Keratinocyte (primary cell): ENCODE measurements at regions not wholly inside any gene's neighbourhood (a gene's known extent, or its start where the extent isn't known, plus 50 kb on each side); places are given as distances from the start of the nearest gene placed in this dataset.

Experiments used
- DNase-seq: peaks from one replicate; pipeline ENCODE4 v3.0.0-alpha.2; 2011; ENCODE audit warnings: low read depth, missing footprints, low spot score
- FAIRE-seq: peaks from 2 replicates; lab custom pipeline; 2011; peaks lifted over from hg19 to GRCh38; lab: Jason Lieb, UNC
- H2AFZ ChIP-seq: 2 replicates; pipeline ENCODE4 v1.6.0; 2012; ENCODE audit warnings: low read length, control low read depth, inconsistent platforms; ENCODE audit not compliant: control insufficient read depth
- H3K27ac ChIP-seq: 2 replicates; pipeline ENCODE4 v1.5.1; 2011; ENCODE audit warnings: low read length; ENCODE audit not compliant: control insufficient read depth, insufficient read depth
- H3K27me3 ChIP-seq: 3 replicates; pipeline ENCODE4 v1.6.0; 2011; ENCODE audit warnings: low read length; ENCODE audit not compliant: control insufficient read depth, insufficient read depth; ENCODE audit errors: extremely low read depth
- H3K36me3 ChIP-seq, 2 experiments: 2 replicates in 1 of 2; 3 replicates in 1 of 2; pipeline ENCODE4 v1.5.1; 2011; ENCODE audit warnings: low read length in 2 of 2, mild to moderate bottlenecking in 1 of 2; ENCODE audit not compliant: control insufficient read depth in 2 of 2, insufficient read depth in 2 of 2; ENCODE audit errors: extremely low read depth in 1 of 2
- H3K4me1 ChIP-seq: 3 replicates; pipeline ENCODE4 v1.5.1; 2011; ENCODE audit warnings: low read length; ENCODE audit not compliant: control insufficient read depth, insufficient read depth; ENCODE audit errors: extremely low read depth
- H3K4me2 ChIP-seq: 3 replicates; pipeline ENCODE4 v1.6.0; 2011; ENCODE audit warnings: low read depth, low read length; ENCODE audit not compliant: control insufficient read depth, insufficient read depth; ENCODE audit errors: extremely low read depth
- H3K4me3 ChIP-seq, 3 experiments: fragments of 200-600 bp in 1 of 3; sonication (generic) in 1 of 3; 2 replicates in 2 of 3; 3 replicates in 1 of 3; pipeline ENCODE4 v1.5.1; 2011 to 2016; ENCODE audit warnings: low read length in 3 of 3, mild to moderate bottlenecking in 3 of 3, control low read depth in 2 of 3, inconsistent platforms in 1 of 3, low read depth in 1 of 3, mixed read lengths in 1 of 3, mixed run types in 1 of 3, moderate library complexity in 1 of 3; ENCODE audit not compliant: control insufficient read depth in 2 of 3, insufficient read depth in 2 of 3; ENCODE audit errors: extremely low read depth in 1 of 3
- H3K79me2 ChIP-seq: 2 replicates; pipeline ENCODE4 v1.6.0; 2012; ENCODE audit warnings: low read length; ENCODE audit not compliant: control insufficient read depth, insufficient read depth
- H3K9ac ChIP-seq: 3 replicates; pipeline ENCODE4 v1.6.0; 2011; ENCODE audit warnings: low read length; ENCODE audit not compliant: control insufficient read depth, insufficient read depth; ENCODE audit errors: extremely low read depth
- H3K9me1 ChIP-seq: 3 replicates; pipeline ENCODE4 v1.6.0; 2011; ENCODE audit warnings: low read length; ENCODE audit not compliant: control insufficient read depth, insufficient read depth; ENCODE audit errors: extremely low read depth
- H3K9me3 ChIP-seq: 2 replicates; pipeline ENCODE4 v1.5.1; 2012; ENCODE audit warnings: low read depth, low read length; ENCODE audit not compliant: control insufficient read depth
- H4K20me1 ChIP-seq: 3 replicates; pipeline ENCODE4 v1.6.0; 2011; ENCODE audit warnings: low read length; ENCODE audit not compliant: control insufficient read depth, insufficient read depth; ENCODE audit errors: extremely low read depth
- EZH2 ChIP-seq: IDR thresholded peaks from one replicate; pipeline ENCODE4 v1.6.1; 2012; ENCODE audit warnings: inconsistent platforms, mild to moderate bottlenecking, low read length, moderate library complexity
- dilution Hi-C: fragments of 300-500 bp; cut with MboI; formaldehyde crosslinking; loops from one replicate; pipeline ENCODE4 v1.7.0; 2020; ENCODE audit warnings: low sequenced_read_pairs; ENCODE audit not compliant: extremely low pct_ligation_motif_present
- TF ChIP-seq, protein P1 (sequence below), 3 experiments: IDR thresholded peaks in 1 of 3; conservative IDR thresholded peaks in 1 of 3; optimal IDR thresholded peaks in 1 of 3; 2 replicates in 2 of 3; 3 replicates in 1 of 3; pipeline versions ENCODE3 to v1.5.1; 2011; ENCODE audit warnings: low read length in 3 of 3, mild to moderate bottlenecking in 3 of 3, moderate library complexity in 2 of 3, control low read depth in 1 of 3, inconsistent platforms in 1 of 3; ENCODE audit not compliant: insufficient read depth in 2 of 3; ENCODE audit errors: extremely low read depth in 1 of 3

DNA sequence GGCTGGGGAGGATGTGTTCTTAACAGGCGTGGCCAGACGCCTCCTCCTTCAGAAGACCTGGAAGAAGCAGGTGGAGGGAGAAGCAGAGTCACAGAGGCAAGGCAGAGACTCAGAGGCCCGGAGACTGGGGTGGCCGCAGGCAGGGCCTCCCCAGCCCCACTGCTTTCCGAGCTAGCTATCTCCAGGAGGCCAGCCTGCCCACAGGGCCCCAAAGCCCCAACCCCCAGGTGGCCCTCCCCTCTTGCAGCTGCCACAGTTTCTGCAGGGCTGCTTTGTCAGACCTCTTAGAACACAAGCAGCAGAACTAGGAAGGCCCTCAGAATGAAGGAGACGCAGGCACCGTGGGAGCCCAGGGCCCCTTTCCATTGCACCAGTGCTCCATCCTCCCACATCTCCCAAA lies 69.0 kb upstream of the MLN start:
- H3K27ac ChIP-seq: no peak overlapping the region
- H3K4me3 ChIP-seq: no peak overlapping the region
- no peak overlapping the region for H2AFZ ChIP-seq
- no peak overlapping the region for H3K9ac ChIP-seq
- no peaks in the 10 kb centered on the region for H3K36me3 ChIP-seq
- H3K79me2 ChIP-seq: no peaks in the 10 kb centered on the region
- peaks cover 27% of the 10 kb centered on the region for H3K27me3 ChIP-seq
- no peaks in the 10 kb centered on the region for H3K9me3 ChIP-seq
- dilution Hi-C loops: no loop called here
- H3K9me1 ChIP-seq: no peaks in the 10 kb centered on the region
- H4K20me1 ChIP-seq: no peaks in the 10 kb centered on the region
- DNase-seq: no peak
- TF ChIP-seq, protein P1, sequence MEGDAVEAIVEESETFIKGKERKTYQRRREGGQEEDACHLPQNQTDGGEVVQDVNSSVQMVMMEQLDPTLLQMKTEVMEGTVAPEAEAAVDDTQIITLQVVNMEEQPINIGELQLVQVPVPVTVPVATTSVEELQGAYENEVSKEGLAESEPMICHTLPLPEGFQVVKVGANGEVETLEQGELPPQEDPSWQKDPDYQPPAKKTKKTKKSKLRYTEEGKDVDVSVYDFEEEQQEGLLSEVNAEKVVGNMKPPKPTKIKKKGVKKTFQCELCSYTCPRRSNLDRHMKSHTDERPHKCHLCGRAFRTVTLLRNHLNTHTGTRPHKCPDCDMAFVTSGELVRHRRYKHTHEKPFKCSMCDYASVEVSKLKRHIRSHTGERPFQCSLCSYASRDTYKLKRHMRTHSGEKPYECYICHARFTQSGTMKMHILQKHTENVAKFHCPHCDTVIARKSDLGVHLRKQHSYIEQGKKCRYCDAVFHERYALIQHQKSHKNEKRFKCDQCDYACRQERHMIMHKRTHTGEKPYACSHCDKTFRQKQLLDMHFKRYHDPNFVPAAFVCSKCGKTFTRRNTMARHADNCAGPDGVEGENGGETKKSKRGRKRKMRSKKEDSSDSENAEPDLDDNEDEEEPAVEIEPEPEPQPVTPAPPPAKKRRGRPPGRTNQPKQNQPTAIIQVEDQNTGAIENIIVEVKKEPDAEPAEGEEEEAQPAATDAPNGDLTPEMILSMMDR (optimal IDR thresholded peaks at IDR 0.05 in 1 of 3, IDR thresholded peaks at IDR 0.05 in 1 of 3, conservative IDR thresholded peaks at IDR 0.05 in 1 of 3; ENCODE audit: extremely low read depth in 1 of 3, insufficient read depth in 2 of 3, low read length in 3 of 3): no peak
- TF ChIP-seq EZH2: no peak
- H3K4me1 ChIP-seq: no peaks in the 10 kb centered on the region
- no peak for FAIRE-seq
- no peak overlapping the region for H3K4me2 ChIP-seq

DNA sequence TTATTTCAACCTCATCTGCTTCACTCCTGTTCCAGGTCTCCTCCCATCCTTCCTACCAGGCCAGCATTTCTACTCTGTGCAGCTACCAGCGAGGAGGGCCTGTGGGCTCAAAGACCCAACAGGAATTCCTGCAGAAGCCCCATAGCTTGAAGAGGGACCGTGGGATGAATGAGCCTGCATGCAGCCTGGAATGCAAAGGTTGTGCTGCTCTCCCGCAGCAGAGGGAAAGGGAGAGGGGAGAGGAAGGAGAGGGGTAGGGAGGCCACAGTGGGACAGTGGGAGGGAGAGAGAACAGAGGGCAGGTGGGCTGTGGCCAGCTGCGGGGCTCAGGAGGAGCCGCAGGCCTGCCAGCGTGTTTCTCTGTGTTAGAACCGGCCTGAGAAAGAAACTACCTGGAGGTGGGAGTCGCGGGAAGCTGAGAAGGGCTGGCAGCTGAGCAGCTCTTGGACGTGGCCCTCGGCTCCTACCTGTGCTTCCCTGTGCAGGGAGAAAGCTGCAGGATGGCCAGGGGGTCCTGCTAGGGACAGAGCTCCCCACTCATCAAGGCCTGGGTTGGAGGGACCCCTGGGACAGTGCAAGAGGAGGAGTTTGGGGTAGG lies 66.1 kb upstream of the MLN start:
- Histone ChIP-seq H3K4me2 (no peak overlapping the region), H3K27ac (no peak overlapping the region), H3K4me3 (no peak overlapping the region), H3K9me1 (no peaks in the 10 kb centered on the region), H4K20me1 (no peaks in the 10 kb centered on the region), H3K27me3 (peaks cover 19% of the 10 kb centered on the region), H3K36me3 (no peaks in the 10 kb centered on the region), H3K79me2 (no peaks in the 10 kb centered on the region), H3K9me3 (no peaks in the 10 kb centered on the region), H3K9ac (no peak overlapping the region), H2AFZ (no peak overlapping the region), H3K4me1 (no peaks in the 10 kb centered on the region)
- DNase-seq: no peak
- TF ChIP-seq EZH2: no peak
- TF ChIP-seq, protein P1 (optimal IDR thresholded peaks at IDR 0.05 in 1 of 3, IDR thresholded peaks at IDR 0.05 in 1 of 3, conservative IDR thresholded peaks at IDR 0.05 in 1 of 3; ENCODE audit: extremely low read depth in 1 of 3, insufficient read depth in 2 of 3, low read length in 3 of 3): no peak
- dilution Hi-C loops: no loop called here
- FAIRE-seq: no peak
